GM11168 (cell line): ENCODE measurements at regions not wholly inside any gene's neighbourhood (a gene's known extent, or its start where the extent isn't known, plus 50 kb on each side); places are given as distances from the start of the nearest gene placed in this dataset.
"Not testable (repeated sequence)": the region's sequence is repeated elsewhere in the genome, so short reads cannot be mapped to it uniquely, and the experiment has no call there.

Source experiments
- in situ Hi-C: fragments of 300-500 bp; cut with MboI; formaldehyde crosslinking; loops from one replicate; pipeline ENCODE4 v1.12.0; 2022; ENCODE audit warnings: low sequenced_read_pairs; ENCODE audit not compliant: unreplicated experiment

DNA sequence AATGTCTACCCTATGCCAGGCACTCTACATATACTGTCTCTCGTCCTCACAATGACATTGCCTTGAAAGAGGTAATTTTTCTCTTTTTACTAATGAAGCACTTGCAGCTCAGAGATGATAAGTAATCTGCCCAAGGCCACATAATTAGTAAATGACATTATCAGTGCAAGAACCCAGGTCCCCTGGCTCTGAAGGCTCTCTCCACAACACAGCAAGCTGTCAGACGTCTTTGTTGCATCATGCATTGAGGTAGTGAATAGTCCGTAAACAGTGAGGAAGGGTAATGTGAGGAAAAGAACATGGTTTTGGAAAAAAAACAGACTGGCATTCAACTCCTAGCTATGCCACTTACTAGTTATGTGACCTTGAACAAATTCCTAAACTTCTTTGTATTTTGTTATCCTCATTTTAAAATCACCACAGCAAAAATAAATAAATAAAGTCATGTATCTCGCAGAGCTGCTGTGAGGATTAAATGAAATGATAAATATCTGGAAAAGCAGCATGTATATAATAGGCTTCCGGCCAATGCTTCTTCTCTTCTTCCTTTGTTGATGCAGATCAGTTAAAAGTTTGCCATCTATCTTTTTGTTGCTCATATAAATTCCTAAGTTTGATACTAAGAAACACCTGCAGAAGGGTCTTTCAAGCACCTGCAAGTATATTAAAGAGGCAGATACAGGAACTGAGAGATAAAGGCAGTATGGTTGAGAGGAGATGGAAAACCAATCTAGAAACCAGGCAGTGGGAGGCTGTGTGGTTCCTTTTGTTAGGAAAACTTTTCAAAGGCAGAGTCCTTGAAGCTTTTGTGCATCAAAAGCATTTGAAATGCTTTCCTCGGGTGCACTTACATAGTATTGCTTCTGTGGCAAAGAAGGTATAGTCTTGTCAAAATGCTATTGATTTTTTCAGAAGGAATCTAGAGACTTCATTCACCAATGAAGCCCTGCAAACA lies 82.8 kb downstream of the BTG1 start:
- in situ Hi-C loops = no loop called here

DNA sequence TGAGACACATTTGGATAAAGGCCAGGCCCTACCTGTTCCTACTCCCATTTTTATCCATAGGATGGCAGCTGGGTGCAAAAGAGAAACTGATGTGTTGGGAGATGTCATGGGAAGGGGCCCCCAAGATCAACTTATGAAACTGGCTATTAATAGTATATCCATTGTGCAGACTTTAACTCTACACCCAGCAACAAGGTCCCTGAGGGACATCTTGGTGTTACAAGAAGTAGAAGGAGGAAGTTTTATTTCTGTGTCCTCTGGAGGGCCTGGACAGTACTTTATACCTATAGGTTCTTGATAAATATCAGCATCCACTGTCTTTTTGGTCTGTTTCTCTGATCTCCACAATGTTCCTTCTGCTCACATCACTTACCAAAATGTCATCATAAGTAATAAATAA lies 84.6 kb downstream of the BTG1 start:
- in situ Hi-C loops = no loop called here

GRCh38 chr12:92059960-92060359 lies 85.7 kb downstream of the BTG1 start:
- in situ Hi-C loops = no loop called here

- in situ Hi-C loops = no loop called here
Observed at GRCh38 chr12:92058664-92059063, 87.0 kb downstream of the BTG1 start.

DNA sequence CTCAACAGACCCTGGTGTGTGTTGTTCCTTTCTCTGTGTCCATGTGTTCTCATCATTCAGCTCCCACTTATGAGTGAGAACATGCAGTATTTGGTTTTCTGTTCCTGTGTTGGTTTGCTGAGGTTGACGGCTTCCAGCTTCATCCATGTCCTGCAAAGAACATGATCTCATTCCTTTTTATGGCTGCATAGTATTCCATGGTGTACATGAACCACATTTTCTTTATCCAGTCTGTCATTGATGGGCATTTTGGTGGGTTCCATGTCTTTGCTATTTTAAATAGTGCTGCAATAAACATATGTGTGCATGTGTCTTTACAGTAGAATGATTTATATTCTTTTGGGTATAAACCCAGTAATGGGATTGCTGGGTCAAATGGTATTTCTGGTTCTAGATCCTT lies 88.9 kb downstream of the BTG1 start:
- in situ Hi-C loops = not testable (repeated sequence)

GRCh38 chr12:92056290-92056689 lies 89.4 kb downstream of the BTG1 start:
- in situ Hi-C loops = no loop called here

- in situ Hi-C loops = no loop called here
Observed at GRCh38 chr12:92055877-92056276, 89.8 kb downstream of the BTG1 start.

DNA sequence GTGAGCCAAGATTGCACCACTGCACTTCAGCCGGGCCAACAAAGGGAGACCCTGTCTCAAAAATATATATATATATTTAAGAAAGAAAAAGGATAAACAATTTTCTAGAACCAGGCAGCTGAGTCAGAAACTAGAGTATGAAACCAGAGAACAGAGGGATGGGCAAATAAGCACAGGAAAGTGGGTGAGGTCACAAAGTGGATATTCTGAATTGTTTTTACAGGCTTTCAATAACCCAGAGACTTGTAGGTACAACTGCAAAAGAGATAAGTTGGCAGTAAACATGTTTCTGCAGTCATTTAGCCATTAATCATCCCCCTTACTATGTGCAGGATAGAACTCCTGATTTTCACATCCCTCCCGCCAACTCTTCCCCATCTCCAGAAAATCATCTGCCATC lies 94.2 kb downstream of the BTG1 start:
- in situ Hi-C loops = no loop called here

- in situ Hi-C loops = no loop called here
Observed at GRCh38 chr12:92049403-92049802, 96.2 kb downstream of the BTG1 start.

- in situ Hi-C loops = no loop called here
Observed at GRCh38 chr12:92047393-92047826, 98.2 kb downstream of the BTG1 start.

DNA sequence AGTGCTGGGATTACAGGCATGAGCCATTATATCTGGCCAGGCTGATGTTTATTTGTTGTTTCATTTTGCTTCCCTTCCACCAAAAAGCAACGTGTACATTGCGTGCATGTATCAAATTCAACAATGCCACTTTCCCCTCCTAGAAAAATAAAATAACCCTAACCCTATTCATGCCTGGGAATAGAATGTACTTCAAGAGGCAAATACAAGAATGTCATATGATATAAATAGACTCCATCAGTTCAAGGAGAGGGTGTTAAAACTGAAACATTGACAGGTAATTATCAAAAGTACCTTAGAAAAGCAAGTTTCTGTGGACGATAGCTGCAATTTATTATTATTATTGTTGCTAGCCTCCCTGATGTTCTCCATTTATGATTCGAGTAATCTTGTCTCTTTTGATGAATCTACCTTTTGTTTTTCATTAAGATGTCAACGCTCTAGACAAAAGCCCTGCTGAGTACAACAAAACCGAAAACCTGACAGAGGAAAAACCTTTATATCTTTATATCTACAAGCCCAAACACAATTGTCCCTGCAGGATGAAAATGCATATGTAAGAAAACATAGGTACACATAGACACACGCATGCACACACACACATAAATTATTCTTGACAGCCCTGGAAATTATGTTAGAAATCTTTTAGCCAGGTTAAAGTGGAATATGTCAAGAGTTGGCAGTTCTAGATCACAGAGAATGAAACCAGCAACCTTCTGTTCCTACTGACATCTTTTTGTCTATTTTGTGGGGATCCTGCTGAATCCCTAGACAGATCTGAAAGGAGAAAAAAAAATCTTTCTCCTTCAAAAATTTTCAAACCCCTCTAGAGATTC lies 98.9 kb downstream of the BTG1 start:
- in situ Hi-C loops = no loop called here

GRCh38 chr12:92045852-92046251 lies 99.8 kb downstream of the BTG1 start:
- in situ Hi-C loops = no loop called here

GRCh38 chr12:92044435-92044834 lies 101.2 kb downstream of the BTG1 start:
- in situ Hi-C loops = no loop called here

GRCh38 chr12:92042791-92043531 lies 102.7 kb downstream of the BTG1 start:
- in situ Hi-C loops = no loop called here

GRCh38 chr12:92041742-92042141 lies 103.9 kb downstream of the BTG1 start:
- in situ Hi-C loops = no loop called here

- in situ Hi-C loops = no loop called here
Observed at GRCh38 chr12:92039046-92039445, 106.6 kb downstream of the BTG1 start.

DNA sequence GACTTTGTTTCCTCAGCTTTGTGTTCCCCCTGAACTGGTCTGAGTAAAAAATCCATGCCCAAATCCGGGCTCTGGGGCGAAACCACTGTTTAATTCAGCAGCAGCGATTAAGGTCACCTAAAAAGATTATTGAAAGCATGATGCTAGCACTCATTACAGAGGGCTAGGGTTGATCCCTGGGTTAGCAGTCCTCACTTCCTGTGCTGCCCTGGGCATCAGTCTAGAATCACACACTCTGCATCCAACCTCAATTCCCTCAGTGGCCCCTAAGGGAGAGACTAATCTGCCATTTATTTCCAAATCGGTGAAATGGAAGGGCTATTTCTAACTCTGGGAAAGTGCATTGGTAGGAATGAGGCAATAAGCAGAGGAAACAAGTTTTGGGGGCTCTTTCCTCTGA lies 107.2 kb downstream of the BTG1 start:
- in situ Hi-C loops = no loop called here

GRCh38 chr12:92036771-92037453 lies 108.7 kb downstream of the BTG1 start:
- in situ Hi-C loops = no loop called here

DNA sequence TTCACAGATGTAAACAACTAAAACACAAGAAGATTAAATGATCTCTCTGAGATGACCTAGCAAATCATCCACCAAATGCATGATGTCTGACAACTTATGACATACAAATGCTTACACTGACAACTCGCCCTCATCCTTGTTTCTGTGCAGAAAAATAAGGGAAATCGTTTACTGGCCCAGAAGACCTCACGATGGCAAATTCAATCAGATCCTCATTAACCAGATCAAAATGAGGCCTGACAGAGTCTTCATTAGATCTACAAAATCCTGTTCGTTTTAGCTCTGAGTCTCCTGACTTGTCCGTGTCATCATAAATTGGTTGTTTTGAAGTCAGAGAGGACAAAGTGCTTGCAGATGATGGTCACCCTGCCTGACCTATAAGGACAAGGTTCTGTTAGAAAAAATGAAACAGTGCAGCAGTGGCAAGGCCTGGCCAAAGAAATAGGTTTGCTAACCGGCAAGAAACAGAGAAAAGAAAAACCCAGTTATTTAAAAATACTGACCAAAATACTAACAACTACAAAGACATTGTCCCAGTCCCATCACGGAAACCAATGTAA lies 109.5 kb downstream of the BTG1 start:
- in situ Hi-C loops = no loop called here

DNA sequence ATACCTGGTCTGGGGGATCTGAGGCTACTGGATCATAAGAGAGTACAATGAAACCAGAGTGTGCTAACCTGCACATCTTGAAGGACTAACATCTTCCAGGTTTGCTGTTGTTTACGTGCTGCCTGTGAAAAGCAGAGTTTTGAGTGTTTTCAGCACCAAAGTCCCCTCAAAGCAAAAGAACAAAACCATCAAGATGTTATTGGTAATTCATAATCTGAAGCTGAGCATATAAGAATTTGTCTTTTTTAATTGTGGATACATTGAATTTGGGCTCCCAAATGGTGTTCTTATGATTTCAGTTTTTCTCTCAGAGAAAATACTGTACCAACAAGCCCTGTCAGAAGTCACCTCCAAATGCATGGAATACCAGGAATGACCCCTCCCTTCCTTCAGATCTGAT lies 110.2 kb downstream of the BTG1 start:
- in situ Hi-C loops = no loop called here
